ENCODE measurements at regions not wholly inside any gene's neighbourhood (a gene's known extent, or its start where the extent isn't known, plus 50 kb on each side); places are given as distances from the start of the nearest gene placed in this dataset.

DNA sequence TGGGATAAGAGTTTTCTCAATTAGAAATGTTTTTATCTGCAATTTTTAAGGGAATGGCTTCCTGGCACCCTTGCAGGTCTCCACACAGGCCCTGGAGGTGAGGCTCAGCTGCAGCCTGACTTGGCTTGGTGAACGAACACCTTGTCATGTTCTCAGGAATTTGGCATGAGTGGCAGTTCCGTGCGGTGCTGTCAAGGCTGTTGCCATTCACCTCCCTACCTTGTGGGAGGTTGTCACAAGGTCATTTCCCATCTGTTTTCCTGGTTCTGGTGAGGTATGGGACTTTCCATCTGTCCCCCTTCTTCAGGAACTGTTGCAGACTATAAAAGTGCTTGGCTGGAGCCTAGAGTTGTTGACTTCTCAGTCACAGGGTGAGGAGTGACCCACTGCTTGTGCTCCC lies 82.9 kb downstream of the ELOVL4 start:
- DNase-seq = no peak

DNA sequence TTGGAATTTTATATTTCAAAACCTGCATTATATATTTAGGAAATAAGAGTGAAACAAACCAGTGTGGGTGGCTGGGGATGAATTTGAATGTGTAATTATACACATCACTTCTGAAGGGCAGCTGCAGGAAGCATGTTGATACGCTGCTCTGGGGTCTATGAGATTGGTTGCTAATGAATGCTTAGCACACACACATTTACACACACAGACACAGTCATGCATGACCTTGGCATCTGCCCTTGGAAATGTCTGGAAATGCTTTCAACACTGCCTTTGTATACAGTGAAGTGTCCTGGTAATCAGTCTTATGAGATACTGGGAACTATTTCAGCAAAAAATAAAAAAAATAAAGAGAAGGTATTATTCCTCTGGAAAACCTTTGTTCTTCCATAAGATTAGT lies 83.4 kb downstream of the ELOVL4 start:
- DNase-seq = no peak

DNA sequence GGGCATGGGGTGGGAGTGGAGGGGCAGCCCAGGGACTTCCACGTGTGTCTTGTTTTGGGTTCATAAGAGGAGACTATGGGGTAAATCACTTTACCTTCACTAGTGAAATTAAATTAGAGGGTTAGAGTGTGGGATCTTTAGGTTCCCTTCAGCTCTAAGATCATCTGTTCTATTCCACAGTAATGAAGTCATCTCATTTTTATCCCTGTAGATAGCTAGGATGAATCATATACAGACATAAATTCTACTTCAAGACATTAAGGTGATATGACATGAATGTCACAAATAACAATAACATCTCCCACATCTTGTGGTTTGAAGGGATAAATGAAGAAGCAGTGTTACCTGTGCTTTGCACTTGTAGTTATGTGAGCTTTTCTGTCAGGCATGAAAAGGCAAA lies 83.8 kb downstream of the ELOVL4 start:
- no peak for DNase-seq

DNA sequence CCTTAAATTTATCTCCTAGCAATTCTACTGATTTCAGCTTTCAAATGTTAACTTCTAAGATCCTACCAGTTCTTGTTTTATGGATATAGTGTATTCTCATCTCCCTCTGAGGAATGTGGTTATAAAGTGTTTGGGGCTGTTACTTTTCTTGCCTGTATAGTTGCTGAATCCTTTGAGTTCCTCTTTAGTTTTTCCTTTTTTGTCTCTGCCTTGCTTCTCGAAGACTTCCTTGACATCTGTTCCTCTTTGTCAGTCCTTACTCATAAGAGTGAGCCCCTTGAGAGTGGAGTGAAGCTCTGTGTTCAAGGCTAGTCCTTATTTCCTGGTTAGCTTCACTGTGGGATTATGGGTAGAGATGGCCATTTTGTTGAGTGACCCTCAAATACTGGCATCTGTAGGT lies 84.6 kb downstream of the ELOVL4 start:
- no peak for DNase-seq

DNA sequence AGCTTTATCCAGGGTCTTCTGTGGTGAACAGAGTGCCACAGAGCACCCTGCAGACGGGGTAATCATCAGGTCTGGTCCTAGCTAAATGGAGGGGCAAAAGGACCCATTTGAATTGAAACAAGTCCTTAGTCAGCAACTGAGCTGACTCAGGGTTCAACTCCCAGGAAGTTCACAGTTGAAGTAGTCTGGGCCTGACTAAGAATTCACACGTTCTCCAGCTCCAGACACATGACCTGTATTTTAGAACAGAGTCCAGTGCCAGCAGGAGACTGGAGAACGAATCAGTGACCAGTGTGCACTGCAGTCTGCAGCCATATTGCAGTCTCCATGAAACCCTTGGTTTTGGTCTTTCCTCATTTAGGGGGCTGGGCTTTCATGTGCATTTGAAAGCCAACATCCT lies 85.2 kb downstream of the ELOVL4 start:
- DNase-seq = no peak

DNA sequence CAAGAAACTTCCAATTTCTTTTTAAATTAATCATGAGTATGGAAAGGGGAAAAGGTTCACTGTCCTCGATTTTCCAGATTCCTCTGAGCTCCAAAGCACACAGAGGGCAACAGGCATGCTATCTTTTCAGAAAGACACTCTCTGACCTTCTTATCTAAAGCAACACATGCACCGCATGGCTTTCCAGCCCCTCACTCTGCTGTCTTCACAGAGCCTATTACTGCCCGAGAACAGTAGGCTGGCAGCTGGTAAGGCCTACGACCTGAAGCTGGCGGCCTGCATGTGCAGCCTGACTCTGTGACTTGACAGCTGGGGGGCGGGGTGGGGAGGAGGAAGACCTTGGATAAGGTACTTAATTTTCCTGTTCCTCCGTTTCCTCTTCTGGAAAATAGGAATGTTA lies 86.3 kb downstream of the ELOVL4 start:
- DNase-seq = no peak

DNA sequence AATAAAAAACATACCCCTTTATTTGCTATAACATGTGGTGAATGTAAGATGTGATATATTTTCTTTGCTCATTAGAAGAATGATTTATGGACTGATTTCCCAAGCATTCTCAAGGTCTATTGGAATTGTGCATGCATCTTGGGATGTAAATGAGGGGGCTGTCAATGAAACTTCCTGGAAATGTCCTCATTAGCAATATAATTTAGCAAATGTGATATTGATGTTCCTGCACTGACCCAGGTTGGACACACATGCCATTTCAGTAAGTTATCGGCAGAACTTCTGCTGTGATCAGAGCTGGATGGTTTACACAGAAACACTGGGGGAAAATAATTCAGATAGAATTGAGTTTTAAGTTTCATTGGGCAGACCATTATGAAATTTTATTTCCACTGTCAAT lies 99.9 kb downstream of the ELOVL4 start:
- DNase-seq = no peak

DNA sequence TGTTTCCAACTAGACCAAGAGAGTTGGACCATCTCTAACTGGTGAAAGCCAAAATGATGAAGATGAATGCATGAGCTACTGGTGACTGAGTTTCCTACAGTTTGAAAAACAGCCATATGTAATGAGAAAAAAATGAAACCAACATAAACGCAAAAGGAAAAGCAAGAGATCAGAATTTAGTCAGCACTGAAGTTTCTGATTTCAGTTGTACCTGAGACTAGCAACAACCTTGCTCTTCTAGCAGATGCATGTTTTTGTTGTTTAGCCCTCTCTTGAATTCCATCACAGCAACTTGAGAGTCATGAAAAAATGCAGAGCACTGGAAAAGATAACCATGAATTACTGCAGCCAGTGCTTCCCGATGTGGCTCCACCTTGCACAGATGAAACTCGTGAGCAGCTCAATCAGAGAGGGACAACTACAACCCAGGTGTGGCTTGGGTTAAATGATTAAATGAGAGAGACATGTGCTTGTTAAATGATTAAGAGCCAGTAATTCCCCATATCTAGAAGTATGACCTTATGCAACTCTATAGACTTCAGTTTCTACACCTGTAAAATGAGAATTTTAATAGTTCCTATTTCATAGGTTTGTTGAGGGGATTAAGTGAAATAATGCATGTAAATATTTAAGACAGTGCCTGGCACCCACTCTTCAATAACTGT lies 104.8 kb downstream of the ELOVL4 start:
- no peak for DNase-seq

DNA sequence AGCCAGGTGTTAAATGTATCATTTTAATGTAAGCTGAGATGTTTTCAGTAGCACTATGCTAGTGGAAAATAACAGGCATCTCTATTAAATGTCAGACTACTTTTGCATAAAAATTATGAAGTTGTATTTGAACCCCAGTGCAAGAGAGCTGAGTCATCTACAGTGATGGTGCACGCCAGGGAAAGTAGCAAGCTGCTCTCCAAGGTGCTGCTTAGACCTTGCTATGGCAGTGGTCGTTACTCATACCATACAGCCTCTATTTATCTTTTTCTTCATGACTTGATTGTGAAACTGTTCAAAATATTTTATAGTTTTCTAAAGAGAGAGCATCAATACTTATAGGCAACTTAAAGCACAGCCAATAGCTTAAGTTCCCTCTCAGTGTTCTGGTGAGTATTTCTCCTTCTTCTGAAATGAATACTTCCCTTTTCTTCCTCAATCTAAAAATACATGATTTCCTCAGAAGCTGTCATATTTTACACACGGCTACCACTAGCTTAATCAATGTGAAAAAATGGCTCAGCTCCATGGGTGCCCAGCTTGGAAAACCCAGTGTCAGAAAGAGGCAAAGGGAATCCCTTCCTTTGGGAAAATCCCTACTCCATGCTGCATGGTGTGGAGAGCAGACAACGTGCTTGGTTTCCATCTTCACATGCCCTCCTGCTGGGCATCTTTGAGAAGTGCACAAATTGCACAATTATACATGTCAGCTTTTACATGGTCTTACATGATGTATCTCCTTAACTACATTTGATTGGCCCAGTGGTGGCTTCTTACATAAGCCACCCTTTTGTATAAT lies 105.6 kb downstream of the ELOVL4 start:
- no peak for DNase-seq

DNA sequence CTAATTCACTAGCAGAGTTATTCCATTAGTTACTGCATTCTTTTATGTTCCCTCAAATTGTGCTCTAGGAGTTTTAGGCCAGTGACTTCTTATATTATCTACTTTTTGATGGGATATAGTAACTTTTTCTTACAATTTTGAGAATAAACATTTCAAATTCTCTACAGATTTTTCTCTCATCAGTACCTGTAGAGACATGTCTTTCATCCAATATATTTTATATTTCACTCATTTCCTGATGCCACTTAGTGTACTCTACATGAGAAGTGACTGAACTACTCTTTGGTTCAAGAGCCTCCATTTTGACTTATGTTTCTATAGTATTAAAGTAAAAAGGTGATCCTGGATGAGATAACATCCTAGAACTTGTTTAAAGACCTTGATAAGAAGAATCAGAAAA lies 108.5 kb downstream of the ELOVL4 start:
- DNase-seq = no peak

DNA sequence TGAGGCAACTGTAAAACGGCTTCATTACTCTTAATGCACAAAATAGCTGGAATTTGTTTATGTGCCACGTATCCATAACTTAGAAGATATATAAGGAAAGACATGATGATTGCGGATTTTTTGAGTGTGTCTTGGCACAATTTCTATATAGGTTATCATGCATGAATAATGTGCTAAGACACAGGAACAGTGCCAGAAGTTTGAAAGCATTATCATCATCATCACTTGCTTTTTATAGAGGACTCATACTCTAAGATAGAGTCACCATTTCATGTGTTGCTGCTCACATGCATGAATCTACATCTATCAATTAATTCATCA lies 113.4 kb downstream of the ELOVL4 start:
- DNase-seq = no peak

DNA sequence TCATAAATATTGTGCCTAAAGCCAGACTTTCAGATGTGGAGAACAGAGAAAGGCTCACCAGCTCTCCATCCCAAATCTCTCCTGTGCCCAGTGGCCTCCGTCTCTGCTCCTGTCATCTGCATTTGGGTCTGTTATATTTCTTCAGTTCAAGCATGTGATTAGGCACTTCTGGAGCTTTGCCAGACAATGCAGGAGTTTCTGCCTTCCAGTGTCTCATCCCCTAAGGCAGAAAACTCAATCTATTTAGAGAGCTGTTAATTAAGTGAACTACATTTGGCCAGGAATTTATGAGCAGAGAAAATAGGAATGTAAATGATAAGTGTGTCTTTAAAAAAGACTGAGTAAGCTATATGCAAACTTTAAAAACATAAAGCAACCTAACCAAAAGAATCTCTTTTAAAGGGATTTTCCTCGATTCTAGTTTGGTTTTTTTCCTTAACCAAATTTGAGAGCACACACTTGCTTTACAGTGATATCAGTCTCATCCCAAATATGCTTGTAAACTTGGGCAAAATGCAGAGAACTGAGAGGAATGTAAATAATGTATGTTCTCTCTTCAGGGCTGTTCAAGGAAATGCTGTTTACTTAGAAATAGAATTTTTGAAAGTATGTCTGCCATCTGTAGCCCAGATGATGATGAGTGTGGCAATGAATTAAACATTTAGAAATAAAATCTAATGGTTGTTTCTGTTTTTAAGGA lies 113.9 kb downstream of the ELOVL4 start:
- DNase-seq = no peak

DNA sequence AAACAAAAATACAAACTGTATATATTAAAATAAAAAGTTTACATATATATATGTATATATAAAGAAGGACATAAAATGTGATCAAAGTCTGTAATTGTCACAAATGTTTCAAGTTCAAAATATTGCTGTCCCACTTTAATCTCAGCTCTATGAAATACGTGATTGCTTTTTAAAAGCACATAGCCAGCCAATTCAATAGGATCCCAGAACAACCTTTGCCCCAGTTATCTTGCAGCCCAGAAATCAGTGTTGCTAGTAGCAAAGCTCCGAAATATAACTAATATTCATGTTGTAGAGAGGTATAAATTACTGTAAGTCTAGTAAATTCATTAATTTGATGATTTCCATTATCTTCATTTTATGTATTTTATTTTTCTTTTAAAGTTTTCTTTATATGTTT lies 114.6 kb downstream of the ELOVL4 start:
- DNase-seq = no peak

DNA sequence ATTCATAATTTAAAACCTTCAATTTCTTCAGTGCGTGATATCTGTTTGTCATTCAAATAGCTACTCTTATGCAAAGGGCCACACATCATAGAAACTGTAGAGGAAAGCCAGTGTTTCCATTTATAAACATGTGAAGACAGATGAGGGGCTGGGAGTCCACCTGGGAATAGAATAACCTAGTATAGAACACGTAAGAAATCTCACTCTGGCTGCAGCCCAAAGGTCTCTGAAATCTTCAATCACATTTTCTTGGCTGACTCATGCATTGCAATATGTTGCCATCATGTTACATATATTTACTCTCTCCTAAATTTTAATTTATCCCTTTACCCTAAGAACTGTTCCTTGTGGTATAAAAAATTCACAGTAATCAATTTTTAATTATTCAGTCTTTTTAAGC lies 123.2 kb downstream of the ELOVL4 start:
- no peak for DNase-seq

DNA sequence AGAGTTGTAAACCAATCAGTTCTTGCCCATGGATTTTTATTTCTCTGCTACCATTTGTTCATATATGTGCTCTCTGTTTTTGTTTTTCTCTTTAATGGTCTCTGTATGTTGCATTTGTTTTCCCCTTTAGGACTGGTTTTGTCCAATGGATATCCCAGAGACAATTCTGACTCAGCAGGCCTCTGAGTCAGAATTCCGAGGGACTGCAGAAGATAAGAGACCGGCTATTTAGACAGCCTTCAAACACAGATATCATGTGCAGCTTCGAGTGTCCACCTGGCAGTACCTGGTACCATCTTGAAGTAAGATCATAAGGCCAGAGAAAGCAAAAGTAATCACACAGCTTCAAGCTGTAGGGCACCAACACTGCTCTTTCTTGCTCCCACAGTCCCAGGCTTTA lies 125.5 kb downstream of the ELOVL4 start:
- DNase-seq = no peak

DNA sequence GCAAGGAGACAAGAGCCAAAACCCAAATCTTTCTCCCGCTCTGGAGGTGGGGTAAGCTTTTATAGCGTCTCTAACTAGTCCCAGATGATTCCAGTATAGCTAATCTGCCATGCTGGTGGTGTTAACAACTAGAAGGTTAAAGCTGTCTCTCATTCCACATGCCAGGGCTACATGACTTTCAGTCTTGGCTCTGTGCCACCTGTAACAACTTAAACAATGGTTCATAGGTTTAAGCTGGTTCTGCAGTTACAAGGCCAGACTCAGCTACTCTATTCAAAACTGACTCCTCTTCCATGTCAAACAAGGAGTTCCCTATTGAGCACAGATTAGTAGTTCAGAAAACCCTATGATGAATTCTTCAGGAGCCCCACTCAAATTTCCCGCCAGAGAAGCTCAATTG lies 128.9 kb downstream of the ELOVL4 start:
- no peak for DNase-seq

DNA sequence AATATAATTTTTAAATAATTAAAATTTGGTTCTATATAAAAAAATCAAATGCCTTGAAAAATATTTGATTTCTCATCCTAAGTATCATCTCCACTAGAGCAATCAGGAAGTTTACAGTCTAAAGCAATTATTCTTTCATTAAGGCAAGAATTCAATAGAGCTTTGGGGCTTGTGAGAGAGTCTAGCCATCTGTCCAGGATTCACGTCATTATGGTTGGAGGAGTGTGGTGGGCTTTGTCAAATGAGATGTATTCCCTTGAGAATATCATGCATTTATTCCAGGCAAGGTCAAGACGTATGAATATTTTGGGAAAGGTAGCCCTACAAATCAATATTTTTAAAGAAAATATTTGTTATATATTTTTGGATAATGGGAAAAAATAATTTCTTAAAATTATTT lies 132.4 kb downstream of the ELOVL4 start:
- no peak for DNase-seq

DNA sequence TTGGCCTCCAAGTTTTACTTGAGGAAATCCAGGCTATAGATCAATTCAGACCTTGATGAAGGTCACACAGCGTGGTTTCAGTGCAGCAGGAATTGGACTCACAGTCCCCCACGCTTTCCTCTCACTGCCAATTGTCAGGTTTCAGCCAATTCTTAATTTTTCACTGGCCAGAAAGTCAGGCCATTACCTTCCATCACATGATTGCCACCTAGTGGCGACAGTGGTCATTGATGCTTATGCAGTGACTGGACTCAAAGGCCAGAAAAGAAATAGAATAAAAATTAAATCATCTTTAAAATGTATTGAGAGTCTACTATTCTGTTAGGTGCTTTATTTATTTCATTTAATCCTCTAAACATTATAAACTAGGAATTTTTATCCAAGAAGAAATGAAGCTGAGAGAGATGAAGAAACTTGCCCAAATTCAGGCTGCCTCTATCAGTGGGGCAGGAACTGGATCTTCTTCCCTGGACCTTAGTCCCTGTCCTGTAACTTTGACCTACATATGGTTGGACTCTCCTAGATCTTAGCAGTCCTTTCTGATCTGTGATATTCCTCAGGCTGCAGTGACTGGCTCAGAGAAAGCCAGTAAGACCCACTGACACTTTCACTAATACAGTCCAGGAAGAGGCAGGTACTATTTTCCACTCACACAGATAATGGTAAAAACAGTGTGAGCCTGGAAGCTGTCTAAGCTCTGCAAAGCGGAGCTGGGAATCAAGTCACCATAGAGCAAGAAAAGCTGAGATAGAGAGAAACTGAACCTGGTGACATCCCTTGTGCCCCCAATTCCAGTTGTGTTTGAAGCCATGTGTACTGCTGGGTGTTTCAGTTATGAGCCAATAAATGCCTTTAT lies 133.3 kb downstream of the ELOVL4 start:
- peak; percentile 80 for DNase-seq

DNA sequence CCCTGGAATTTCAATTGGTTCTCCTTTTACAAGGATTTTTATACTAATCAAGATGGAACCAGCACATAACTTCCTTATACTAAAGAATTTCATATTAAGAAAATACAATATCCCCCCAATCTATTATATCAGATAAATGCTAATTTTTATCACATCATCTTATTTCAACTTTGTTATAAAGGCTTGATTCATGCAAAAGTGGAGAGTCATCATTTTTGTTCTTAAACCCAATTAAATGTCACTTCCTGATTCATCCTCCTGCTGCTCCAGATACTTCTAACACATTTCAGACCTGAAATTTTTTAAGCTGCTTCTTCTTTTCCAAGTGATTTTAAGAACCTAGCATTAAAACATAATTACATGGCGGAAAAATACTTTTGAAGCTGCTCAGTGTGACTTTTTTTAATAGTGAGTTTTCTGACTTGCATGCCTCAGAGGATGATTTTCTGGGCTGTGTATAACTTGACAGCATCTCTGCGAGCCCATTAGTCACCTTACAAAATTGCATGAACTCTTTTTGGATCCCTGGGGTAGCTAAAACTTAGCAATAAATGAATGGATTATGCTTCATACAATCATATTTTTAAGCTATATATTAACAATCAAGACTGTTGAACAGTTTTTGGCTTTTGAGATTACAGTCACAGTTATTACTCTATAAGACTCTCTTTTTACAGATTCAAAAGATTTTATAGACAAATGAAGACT lies 134.1 kb downstream of the ELOVL4 start:
- DNase-seq = no peak

DNA sequence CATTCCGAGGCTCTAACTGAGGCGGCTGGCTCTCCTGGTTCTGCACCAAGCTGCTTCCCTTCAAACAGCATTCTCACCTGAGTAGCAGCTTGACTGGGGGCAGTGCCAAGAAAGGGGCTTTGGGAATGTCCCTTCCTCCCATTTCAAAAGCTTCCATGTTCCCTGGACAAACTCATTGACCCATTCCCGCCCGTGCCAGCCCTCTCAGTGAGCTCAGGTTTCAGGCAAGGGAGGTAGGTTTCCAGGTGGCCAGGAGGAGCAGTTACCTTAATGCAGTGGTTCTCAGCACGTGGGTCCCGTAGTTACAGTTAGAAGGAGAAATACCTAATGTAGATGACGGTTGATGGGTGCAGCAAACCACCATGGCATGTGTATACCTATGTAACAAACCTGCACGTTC lies 135.2 kb downstream of the ELOVL4 start:
- DNase-seq = no peak

DNA sequence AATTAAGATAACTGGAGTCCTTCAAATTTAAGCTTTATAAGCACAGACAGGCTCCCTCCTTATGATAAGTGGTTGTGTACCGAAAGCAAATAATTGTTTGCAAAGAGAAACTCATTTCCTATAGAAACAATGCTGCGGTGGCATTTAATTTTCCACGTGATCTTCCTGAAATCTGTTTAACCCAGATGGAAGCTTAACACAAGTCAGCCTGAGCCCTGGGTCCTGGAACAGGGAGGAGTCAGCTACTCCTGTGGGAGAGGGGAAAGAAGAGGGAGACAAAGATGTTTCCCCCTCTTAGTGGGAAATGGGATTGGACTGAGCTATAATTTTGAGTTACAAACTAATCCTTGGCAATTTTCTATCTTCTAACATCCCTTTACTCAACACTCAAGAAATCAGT lies 136.5 kb downstream of the ELOVL4 start:
- DNase-seq = no peak

DNA sequence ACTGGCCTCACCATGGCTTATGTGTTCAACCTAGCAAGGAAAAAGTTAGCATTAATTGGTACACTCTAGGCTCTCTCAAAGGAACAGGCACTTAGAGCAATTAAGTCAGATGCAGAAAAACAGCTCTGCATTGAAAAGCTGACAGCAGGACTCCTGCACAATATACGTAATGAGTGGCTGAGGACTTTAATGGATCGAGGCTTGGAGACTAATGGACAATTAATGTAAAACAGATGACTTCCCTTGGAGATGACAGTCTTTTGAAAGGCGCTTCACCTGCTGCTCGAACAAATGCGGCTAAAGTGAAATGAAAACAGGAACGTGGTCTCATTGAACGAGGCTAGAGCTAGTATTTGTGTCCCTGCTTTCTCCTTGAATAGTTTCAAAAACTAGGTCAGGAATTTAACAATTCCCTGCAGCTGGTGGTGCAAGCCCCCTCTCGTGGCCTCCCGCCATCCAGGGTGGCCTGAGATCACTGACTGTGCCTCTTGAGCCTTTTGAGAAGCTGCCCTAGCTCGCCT lies 137.1 kb downstream of the ELOVL4 start:
- DNase-seq = no peak

DNA sequence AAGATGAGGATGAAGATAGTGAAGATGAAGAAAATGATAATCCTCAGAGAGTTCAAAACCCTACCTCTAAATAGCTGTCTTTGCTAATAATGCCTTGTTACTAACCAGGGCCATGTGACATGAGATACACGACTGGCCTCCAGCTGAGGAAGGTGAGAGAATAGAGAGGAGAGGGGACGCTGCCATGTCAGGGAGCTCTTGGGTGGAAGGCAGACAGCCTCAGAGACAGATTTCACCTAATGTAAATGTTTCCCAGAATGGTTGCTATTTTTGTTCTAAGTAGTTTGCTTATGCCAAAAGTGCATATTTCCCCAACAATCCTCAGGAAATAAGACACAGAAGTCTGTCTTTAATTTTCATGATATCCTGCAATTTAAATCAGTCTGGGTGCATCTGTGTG lies 138.4 kb downstream of the ELOVL4 start:
- DNase-seq = no peak
